Panc1 (cell line): ENCODE measurements at regions not wholly inside any gene's neighbourhood (a gene's known extent, or its start where the extent isn't known, plus 50 kb on each side); places are given as distances from the start of the nearest gene placed in this dataset.

Source experiments
- ATAC-seq: fragments of 200-7000 bp; cut with Tn5 transposase; 2 replicates; pipeline ENCODE4 v1.9.1; 2020; ENCODE audit warnings: mild to moderate bottlenecking, moderate library complexity
- BruUV-seq: library from RNA; stranded (reverse); fragments of 400-500 nt; replicated peaks from 2 replicates; lab custom pipeline; 2021; lab: Mats Ljungman, UMichigan
- CTCF ChIA-PET: fragments of 300-600 bp; sonication (Branson Sonifier 250); formaldehyde crosslinking; loops from one replicate; lab custom pipeline; 2022; ENCODE audit warnings: antibody characterized with exemption; lab: Charles Lee
- POLR2A ChIA-PET: fragments of 300-600 bp; sonication (Branson Sonifier 250); formaldehyde crosslinking; loops from one replicate; lab custom pipeline; 2022; ENCODE audit warnings: antibody characterized with exemption; lab: Charles Lee
- DNase-seq: peaks from one replicate; pipeline ENCODE4 v3.0.0-alpha.2; 2010; ENCODE audit warnings: low read depth, low spot score
- H3K27ac ChIP-seq: 2 replicates; pipeline ENCODE4 v1.5.1; 2011; ENCODE audit warnings: mild to moderate bottlenecking, low read length, inconsistent platforms
- H3K27me3 ChIP-seq: fragments of 200-500 bp; sonication (Bioruptor generic); 2 replicates; pipeline ENCODE4 v1.6.0; 2014; ENCODE audit warnings: low read length, inconsistent platforms; ENCODE audit not compliant: control insufficient read depth, insufficient read depth
- H3K36me3 ChIP-seq: fragments of 200-500 bp; sonication (Bioruptor generic); 2 replicates; pipeline ENCODE4 v1.5.1; 2014; ENCODE audit warnings: inconsistent platforms, mild to moderate bottlenecking, low read length, moderate library complexity; ENCODE audit not compliant: control insufficient read depth, insufficient read depth
- H3K4me1 ChIP-seq: 2 replicates; pipeline ENCODE4 v1.5.1; 2011; ENCODE audit warnings: inconsistent platforms, mild to moderate bottlenecking, low read length, moderate library complexity; ENCODE audit not compliant: control insufficient read depth, insufficient read depth
- H3K4me3 ChIP-seq, 2 experiments: 2 replicates each; pipeline ENCODE4 v1.5.1; 2011 to 2012; ENCODE audit warnings: low read depth in 2 of 2, low read length in 2 of 2, mild to moderate bottlenecking in 2 of 2, inconsistent platforms in 1 of 2, moderate library complexity in 1 of 2
- H3K9me3 ChIP-seq: fragments of 200-500 bp; sonication (Bioruptor generic); 2 replicates; pipeline ENCODE4 v1.5.1; 2014; ENCODE audit warnings: low read depth, mild to moderate bottlenecking, inconsistent platforms, low read length, moderate library complexity; ENCODE audit not compliant: control insufficient read depth, insufficient read depth
- CTCF ChIP-seq: fragments of 450-650 bp; IDR thresholded peaks from 2 replicates; pipeline ENCODE4 v1.5.1; 2017; ENCODE audit warnings: mild to moderate bottlenecking
- POLR2AphosphoS5 ChIP-seq: IDR thresholded peaks from 2 replicates; pipeline ENCODE4 v1.6.1; 2012; ENCODE audit warnings: mild to moderate bottlenecking, low read depth, low read length, moderate library complexity
- REST ChIP-seq, 2 experiments: IDR thresholded peaks; 2 replicates each; pipeline ENCODE4 v1.6.1; 2011 to 2012; ENCODE audit warnings: low read depth in 2 of 2, control low read depth in 1 of 2, low read length in 1 of 2, mild to moderate bottlenecking in 1 of 2, moderate library complexity in 1 of 2; ENCODE audit not compliant: insufficient read depth in 1 of 2
- SIN3A ChIP-seq: IDR thresholded peaks from 2 replicates; pipeline ENCODE4 v1.6.1; 2012; ENCODE audit warnings: low read depth, mild to moderate bottlenecking, low read length, moderate library complexity, borderline replicate concordance; ENCODE audit not compliant: insufficient read depth
- TCF7L2 ChIP-seq: IDR thresholded peaks from 2 replicates; pipeline ENCODE4 v1.6.1; 2011; ENCODE audit warnings: mild to moderate bottlenecking, low read depth, low read length, inconsistent platforms
- in situ Hi-C: cut with HindIII; loops from 2 replicates; pipeline ENCODE4 v1.10.0; 2016; ENCODE audit warnings: low sequenced_read_pairs, low pct_unique_long_range_greater_than_20kb
- intact Hi-C: fragments of 100-400 bp; cut with micrococcal nuclease; formaldehyde crosslinking; loops from one replicate; pipeline ENCODE4 v1.10.0; 2022; ENCODE audit not compliant: unreplicated experiment

GRCh38 chr9:7377489-7377888 lies 422.1 kb downstream of the DMAC1 start:
- POLR2A ChIA-PET = no interaction called here
- ATAC-seq (no peak), DNase-seq (no peak)
- no TSS peak for BruUV-seq
- intact Hi-C loops = no loop called here
- CTCF ChIA-PET = no interaction called here
- Histone ChIP-seq H3K36me3 (no peaks in the 10 kb centered on the region), H3K27ac (no peak overlapping the region), H3K4me3 (no peak overlapping the region), H3K4me1 (no peaks in the 10 kb centered on the region), H3K9me3 (no peaks in the 10 kb centered on the region), H3K27me3 (no peaks in the 10 kb centered on the region)
- TF ChIP-seq TCF7L2 (no peak), CTCF (no peak), SIN3A (no peak), POLR2AphosphoS5 (no peak), REST (IDR thresholded peaks at IDR 0.05; ENCODE audit: insufficient read depth in 1 of 2, low read depth in 2 of 2, low read length in 1 of 2) (no peak)
- in situ Hi-C loops = no loop called here

GRCh38 chr9:7376833-7377232 lies 422.7 kb downstream of the DMAC1 start:
- H3K4me1 ChIP-seq = no peaks in the 10 kb centered on the region
- ChIA-PET CTCF (no interaction called here), POLR2A (no interaction called here)
- no peaks in the 10 kb centered on the region for H3K27me3 ChIP-seq
- DNase-seq = no peak
- intact Hi-C loops = no loop called here
- ATAC-seq = no peak
- no TSS peak for BruUV-seq
- H3K36me3 ChIP-seq = no peaks in the 10 kb centered on the region
- in situ Hi-C loops = no loop called here
- H3K4me3 ChIP-seq = no peak overlapping the region
- H3K27ac ChIP-seq = no peak overlapping the region
- H3K9me3 ChIP-seq = no peaks in the 10 kb centered on the region
- no peak for TF ChIP-seq REST (IDR thresholded peaks at IDR 0.05; ENCODE audit: insufficient read depth in 1 of 2, low read depth in 2 of 2, low read length in 1 of 2)
